Fibroblast of skin of scalp (primary cell): ENCODE measurements at regions not wholly inside any gene's neighbourhood (a gene's known extent, or its start where the extent isn't known, plus 50 kb on each side); places are given as distances from the start of the nearest gene placed in this dataset.

Experiments
- DNase-seq: peaks from one replicate; pipeline ENCODE4 v3.0.0-alpha.2; 2013

GRCh38 chr11:129265125-129265788 lies 73.1 kb upstream of the ARHGAP32 start:
- no peak for DNase-seq

- no peak for DNase-seq
Measured at GRCh38 chr11:129264114-129264513, 72.0 kb upstream of the ARHGAP32 start.

- no peak for DNase-seq
Measured at GRCh38 chr11:129260750-129261149, 68.6 kb upstream of the ARHGAP32 start.

- DNase-seq: no peak
Measured at GRCh38 chr11:129259931-129260348, 67.8 kb upstream of the ARHGAP32 start.

DNA sequence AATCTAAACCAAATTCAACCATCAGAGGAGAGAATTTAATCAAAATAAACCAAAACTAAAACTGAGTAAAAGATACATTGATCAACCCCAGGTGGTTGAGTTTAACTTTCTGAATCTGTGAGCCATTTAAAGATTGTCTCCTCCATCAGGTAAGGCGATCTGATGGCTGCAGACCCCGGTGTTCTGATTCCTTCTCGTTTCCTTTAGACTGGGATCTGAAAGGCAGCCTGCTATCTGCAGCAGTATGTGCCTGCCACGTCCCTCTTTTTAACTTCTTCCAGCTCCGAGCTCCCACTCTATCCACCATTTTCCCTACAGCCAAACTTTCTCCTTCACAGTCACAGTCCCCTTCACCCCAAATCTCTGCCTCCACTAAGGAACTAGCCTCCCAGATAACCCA lies 66.1 kb upstream of the ARHGAP32 start:
- DNase-seq: no peak

GRCh38 chr11:129257512-129257911 lies 65.4 kb upstream of the ARHGAP32 start:
- no peak for DNase-seq

DNA sequence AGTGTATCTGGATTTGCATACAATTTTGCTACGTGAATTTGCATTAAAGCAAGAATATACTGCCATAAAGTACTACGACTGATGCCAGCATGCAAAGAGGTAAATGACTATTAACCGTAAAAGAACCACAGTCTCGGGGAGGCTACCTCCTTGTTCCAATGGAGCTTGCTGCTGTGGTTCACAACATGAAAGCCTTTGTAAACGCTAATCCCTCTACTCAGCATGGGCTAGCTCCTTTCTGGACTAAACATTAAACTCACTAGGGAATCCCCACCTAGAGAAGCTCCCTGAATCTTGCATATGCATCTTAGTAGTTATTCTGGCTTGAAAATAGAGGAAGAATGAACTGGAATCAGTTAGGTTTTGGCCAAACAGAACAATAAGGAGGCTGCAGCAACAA lies 60.5 kb upstream of the ARHGAP32 start:
- no peak for DNase-seq

DNA sequence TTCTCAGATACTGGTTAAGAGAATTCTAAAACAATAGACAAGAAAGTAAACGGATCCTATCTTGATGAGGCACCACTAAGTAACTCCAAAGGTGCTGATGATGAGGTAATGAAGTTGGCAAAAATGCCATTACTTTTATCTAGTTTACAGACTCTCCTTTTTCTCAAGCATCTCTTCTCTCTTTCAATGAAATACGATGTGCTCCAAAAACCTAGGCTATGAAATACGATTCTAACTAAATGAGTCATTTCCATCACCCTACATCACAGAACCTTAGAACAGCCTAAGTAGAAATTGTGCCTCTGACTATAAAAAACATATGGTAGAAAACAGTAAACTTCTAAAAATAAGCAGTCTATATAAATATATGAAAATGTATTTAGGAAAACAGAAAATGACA lies 58.9 kb upstream of the ARHGAP32 start:
- no peak for DNase-seq

GRCh38 chr11:129249923-129250322 lies 57.8 kb upstream of the ARHGAP32 start:
- peak; percentile 15 for DNase-seq

DNA sequence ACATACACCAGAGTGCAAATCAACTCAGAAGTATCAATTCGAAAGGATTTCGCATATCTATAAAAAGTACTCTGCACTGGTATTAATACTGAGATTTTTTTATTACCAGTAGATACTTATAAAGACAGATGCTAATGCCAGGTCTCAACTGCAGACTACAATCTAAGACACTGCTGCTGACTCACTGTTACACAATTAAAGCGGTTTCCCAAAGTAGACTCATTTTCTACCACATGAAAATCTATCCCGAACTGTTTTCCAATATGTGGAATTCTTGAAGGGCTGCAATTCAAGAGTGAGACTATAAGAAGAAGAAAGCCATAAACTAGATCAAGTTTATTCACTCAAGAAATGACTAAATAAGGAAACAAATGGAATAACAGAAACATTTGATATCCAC lies 57.2 kb upstream of the ARHGAP32 start:
- peak; percentile 79 for DNase-seq

GRCh38 chr11:129248618-129249017 lies 56.5 kb upstream of the ARHGAP32 start:
- peak; percentile 61 for DNase-seq

- DNase-seq: peak; percentile 33
Measured at GRCh38 chr11:129247135-129247534, 55.0 kb upstream of the ARHGAP32 start.

DNA sequence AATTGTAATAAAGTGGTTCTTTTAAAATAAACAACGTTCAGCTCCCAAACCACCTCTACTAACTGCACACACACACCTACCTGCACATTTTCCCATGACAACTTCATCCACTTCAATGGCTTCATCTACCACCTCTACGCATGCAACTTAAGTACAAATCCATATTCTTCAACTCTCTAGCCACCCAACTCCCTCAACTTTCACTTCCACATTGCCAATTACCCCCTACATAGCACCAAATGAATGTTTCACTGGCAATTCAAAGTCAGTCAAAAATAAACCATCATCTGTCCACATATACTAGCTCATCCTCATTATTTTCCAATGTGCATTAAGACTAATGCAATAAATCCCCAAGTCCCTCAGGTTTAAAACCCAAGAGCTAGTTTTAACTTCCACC lies 50.7 kb upstream of the ARHGAP32 start:
- no peak for DNase-seq
